ENCODE measurements at regions not wholly inside any gene's neighbourhood (a gene's known extent, or its start where the extent isn't known, plus 50 kb on each side); places are given as distances from the start of the nearest gene placed in this dataset.
"Not testable (repeated sequence)": the region's sequence is repeated elsewhere in the genome, so short reads cannot be mapped to it uniquely, and the experiment has no call there.

DNA sequence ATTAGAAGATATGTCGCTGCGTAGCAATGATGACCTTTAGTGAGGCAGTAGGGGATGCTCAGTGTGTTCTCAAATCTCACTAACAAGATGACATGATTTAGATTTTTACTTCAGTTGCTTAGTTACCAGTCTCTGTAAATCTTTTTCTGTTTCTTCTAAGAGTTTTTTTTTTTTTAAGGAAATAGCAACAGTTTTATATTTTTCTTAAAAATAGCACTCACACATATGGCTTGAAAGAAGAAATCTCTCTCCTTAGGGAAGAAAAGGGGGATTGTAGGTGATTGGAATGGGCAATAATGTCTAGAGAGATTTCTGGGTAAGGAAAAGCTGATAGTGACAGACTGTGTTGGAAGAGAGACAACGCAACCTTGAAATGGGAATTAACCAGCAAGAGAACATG lies 524.6 kb upstream of the ARPP21 start:
- no peak overlapping the region for H3K27ac ChIP-seq (ENCODE audit: insufficient read depth, low read depth, low read length, poor library complexity, severe bottlenecking)
- no peaks in the 10 kb centered on the region for H3K9me3 ChIP-seq (ENCODE audit: control insufficient read depth, low read length)
- no peaks in the 10 kb centered on the region for H3K4me1 ChIP-seq (ENCODE audit: control insufficient read depth, insufficient read depth, low read length)
- 97% methylated on average over 3 of the region's 3 CpGs for WGBS, 2 experiments
- H3K36me3 ChIP-seq (ENCODE audit: control insufficient read depth, insufficient read depth, low read length), result no peaks in the 10 kb centered on the region
- no peaks in the 10 kb centered on the region for H3K27me3 ChIP-seq (ENCODE audit: control insufficient read depth, insufficient read depth, low read length, poor library complexity, severe bottlenecking)
- H3K4me3 ChIP-seq (ENCODE audit: insufficient read depth, low read depth, low read length), result no peak overlapping the region

DNA sequence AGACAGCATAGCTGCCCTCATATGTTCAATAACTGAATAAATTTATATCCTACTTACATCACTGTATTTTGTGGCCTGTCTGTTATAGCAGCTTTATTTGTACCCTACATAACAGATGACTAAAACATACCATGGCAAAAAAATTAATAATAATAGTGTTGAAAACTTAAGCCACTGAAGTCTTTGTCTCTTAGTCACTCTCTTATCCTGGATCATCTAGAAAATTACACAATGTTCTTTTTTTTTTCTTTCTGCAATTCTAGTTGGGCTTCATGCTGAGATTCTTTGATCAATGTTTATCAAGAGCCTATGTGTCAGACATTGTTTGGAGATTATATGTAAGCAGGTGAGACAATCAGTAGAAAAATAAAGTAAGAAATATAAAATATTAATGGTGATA lies 519.3 kb upstream of the ARPP21 start:
- no peaks in the 10 kb centered on the region for H3K4me1 ChIP-seq (ENCODE audit: control insufficient read depth, insufficient read depth, low read length)
- H3K9me3 ChIP-seq (ENCODE audit: control insufficient read depth, low read length), result no peaks in the 10 kb centered on the region
- no peak overlapping the region for H3K4me3 ChIP-seq (ENCODE audit: insufficient read depth, low read depth, low read length)
- H3K27me3 ChIP-seq (ENCODE audit: control insufficient read depth, insufficient read depth, low read length, poor library complexity, severe bottlenecking), result no peaks in the 10 kb centered on the region
- H3K27ac ChIP-seq (ENCODE audit: insufficient read depth, low read depth, low read length, poor library complexity, severe bottlenecking), result no peak overlapping the region
- H3K36me3 ChIP-seq (ENCODE audit: control insufficient read depth, insufficient read depth, low read length), result no peaks in the 10 kb centered on the region

DNA sequence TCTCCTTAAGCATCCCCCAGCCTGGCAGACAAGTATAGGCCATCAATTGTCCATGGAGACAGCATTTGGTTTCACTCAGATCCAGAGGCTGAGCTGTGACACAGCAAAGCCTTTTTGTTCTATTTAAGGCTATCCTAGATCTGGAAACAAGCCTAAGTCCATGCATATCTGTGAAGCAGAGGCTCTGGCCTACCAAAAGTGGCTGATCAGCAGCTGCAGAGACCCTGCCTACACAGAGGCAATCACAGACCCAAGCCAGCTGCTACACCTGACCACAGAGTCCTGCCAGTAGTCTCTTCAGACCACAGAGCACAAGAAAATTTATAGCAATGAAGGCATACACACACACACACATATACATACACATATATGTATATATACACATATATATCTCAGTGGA lies 501.7 kb upstream of the ARPP21 start:
- Histone ChIP-seq H3K36me3 (ENCODE audit: control insufficient read depth, insufficient read depth, low read length) (no peaks in the 10 kb centered on the region), H3K4me1 (ENCODE audit: control insufficient read depth, insufficient read depth, low read length) (no peaks in the 10 kb centered on the region), H3K4me3 (ENCODE audit: insufficient read depth, low read depth, low read length) (no peak overlapping the region), H3K27me3 (ENCODE audit: control insufficient read depth, insufficient read depth, low read length, poor library complexity, severe bottlenecking) (no peaks in the 10 kb centered on the region), H3K27ac (ENCODE audit: insufficient read depth, low read depth, low read length, poor library complexity, severe bottlenecking) (no peak overlapping the region), H3K9me3 (ENCODE audit: control insufficient read depth, low read length) (no peaks in the 10 kb centered on the region)

GRCh38 chr3:35141406-35141805 lies 497.9 kb upstream of the ARPP21 start:
- no peaks in the 10 kb centered on the region for H3K27me3 ChIP-seq (ENCODE audit: control insufficient read depth, insufficient read depth, low read length, poor library complexity, severe bottlenecking)
- H3K27ac ChIP-seq (ENCODE audit: insufficient read depth, low read depth, low read length, poor library complexity, severe bottlenecking), result no peak overlapping the region
- no peaks in the 10 kb centered on the region for H3K36me3 ChIP-seq (ENCODE audit: control insufficient read depth, insufficient read depth, low read length)
- no peak overlapping the region for H3K4me3 ChIP-seq (ENCODE audit: insufficient read depth, low read depth, low read length)
- no peaks in the 10 kb centered on the region for H3K9me3 ChIP-seq (ENCODE audit: control insufficient read depth, low read length)
- no peaks in the 10 kb centered on the region for H3K4me1 ChIP-seq (ENCODE audit: control insufficient read depth, insufficient read depth, low read length)
- WGBS, 2 experiments, result 86 to 91% methylated on average over 4 of the region's 4 CpGs

- H3K27ac ChIP-seq (ENCODE audit: insufficient read depth, low read depth, low read length, poor library complexity, severe bottlenecking), result no peak overlapping the region
- H3K27me3 ChIP-seq (ENCODE audit: control insufficient read depth, insufficient read depth, low read length, poor library complexity, severe bottlenecking), result no peaks in the 10 kb centered on the region
- no peaks in the 10 kb centered on the region for H3K36me3 ChIP-seq (ENCODE audit: control insufficient read depth, insufficient read depth, low read length)
- no peak overlapping the region for H3K4me3 ChIP-seq (ENCODE audit: insufficient read depth, low read depth, low read length)
- H3K9me3 ChIP-seq (ENCODE audit: control insufficient read depth, low read length), result no peaks in the 10 kb centered on the region
- no peaks in the 10 kb centered on the region for H3K4me1 ChIP-seq (ENCODE audit: control insufficient read depth, insufficient read depth, low read length)
Measured at GRCh38 chr3:35144011-35144410, 495.3 kb upstream of the ARPP21 start.

GRCh38 chr3:35146256-35147035 lies 492.9 kb upstream of the ARPP21 start:
- H3K4me1 ChIP-seq (ENCODE audit: control insufficient read depth, insufficient read depth, low read length); H3K27ac ChIP-seq (ENCODE audit: insufficient read depth, low read depth, low read length, poor library complexity, severe bottlenecking); H3K4me3 ChIP-seq (ENCODE audit: insufficient read depth, low read depth, low read length); H3K27me3 ChIP-seq (ENCODE audit: control insufficient read depth, insufficient read depth, low read length, poor library complexity, severe bottlenecking); H3K36me3 ChIP-seq (ENCODE audit: control insufficient read depth, insufficient read depth, low read length); H3K9me3 ChIP-seq (ENCODE audit: control insufficient read depth, low read length): not testable (repeated sequence)
- WGBS, 2 experiments, result 88 to 90% methylated on average over 10 of the region's 10 CpGs

DNA sequence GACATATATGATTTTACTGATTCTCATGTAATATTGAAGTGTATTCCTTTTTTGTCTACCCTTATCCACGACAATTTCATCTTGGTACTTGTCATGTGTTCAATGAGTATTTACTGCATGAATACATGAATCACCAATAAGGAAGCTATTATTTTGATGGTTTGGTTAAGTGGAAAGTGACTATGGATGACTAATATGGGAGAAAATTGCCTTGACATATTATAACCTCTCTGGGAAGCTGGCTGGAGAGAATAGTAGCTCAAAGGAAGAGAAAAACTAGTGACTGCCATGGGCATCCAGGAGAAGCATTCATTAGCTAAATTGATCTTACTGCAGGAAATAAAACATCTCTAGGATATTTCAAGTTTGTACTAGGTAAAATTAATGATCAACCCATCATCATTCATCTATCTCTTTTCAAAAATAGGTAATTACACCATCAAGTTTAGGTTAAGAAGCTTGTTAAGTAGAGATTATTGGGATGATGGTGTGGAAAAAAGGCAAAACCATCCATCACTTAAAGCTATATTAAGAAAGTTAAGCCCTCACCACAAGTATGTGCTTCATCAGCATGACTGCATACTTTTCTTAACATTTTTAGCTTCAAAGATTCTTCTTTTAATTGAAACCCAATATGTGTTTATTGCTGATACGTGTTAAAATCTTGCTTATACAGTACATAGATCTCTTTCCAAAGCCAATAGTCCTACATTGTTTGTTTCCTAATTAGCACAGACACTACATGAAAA lies 455.2 kb upstream of the ARPP21 start:
- Histone ChIP-seq H3K4me1 (ENCODE audit: control insufficient read depth, insufficient read depth, low read length) (no peaks in the 10 kb centered on the region), H3K27ac (ENCODE audit: insufficient read depth, low read depth, low read length, poor library complexity, severe bottlenecking) (no peak overlapping the region), H3K36me3 (ENCODE audit: control insufficient read depth, insufficient read depth, low read length) (no peaks in the 10 kb centered on the region), H3K27me3 (ENCODE audit: control insufficient read depth, insufficient read depth, low read length, poor library complexity, severe bottlenecking) (no peaks in the 10 kb centered on the region), H3K4me3 (ENCODE audit: insufficient read depth, low read depth, low read length) (no peak overlapping the region), H3K9me3 (ENCODE audit: control insufficient read depth, low read length) (no peaks in the 10 kb centered on the region)
- WGBS, 2 experiments, result 80 to 100% methylated on average over 1 of the region's 2 CpGs

DNA sequence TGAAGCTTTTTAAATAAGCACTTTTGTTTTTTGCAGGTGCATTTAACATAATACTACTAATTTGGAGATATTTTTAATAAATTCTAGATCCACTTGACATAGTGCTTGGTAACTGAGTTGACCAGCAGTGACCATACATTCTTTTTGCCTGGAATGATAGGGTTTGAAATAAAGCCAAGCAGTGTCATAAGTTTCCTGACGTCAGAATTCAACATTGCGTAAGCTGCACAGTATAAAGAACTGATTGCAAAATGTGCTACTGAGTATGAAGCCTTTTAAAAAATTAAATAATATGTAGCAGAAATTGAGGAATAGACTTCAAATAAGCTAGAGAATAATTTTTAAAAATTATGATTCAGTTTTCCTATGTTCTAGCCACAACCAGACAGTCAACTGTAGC lies 454.6 kb upstream of the ARPP21 start:
- Histone ChIP-seq H3K27ac (ENCODE audit: insufficient read depth, low read depth, low read length, poor library complexity, severe bottlenecking) (no peak overlapping the region), H3K9me3 (ENCODE audit: control insufficient read depth, low read length) (no peaks in the 10 kb centered on the region), H3K4me1 (ENCODE audit: control insufficient read depth, insufficient read depth, low read length) (no peaks in the 10 kb centered on the region), H3K4me3 (ENCODE audit: insufficient read depth, low read depth, low read length) (no peak overlapping the region), H3K36me3 (ENCODE audit: control insufficient read depth, insufficient read depth, low read length) (no peaks in the 10 kb centered on the region), H3K27me3 (ENCODE audit: control insufficient read depth, insufficient read depth, low read length, poor library complexity, severe bottlenecking) (no peaks in the 10 kb centered on the region)
- WGBS, 2 experiments, result 97 to 100% methylated on average over 2 of the region's 2 CpGs

GRCh38 chr3:35187908-35188307 lies 451.4 kb upstream of the ARPP21 start:
- Histone ChIP-seq H3K27ac (ENCODE audit: insufficient read depth, low read depth, low read length, poor library complexity, severe bottlenecking) (no peak overlapping the region), H3K9me3 (ENCODE audit: control insufficient read depth, low read length) (no peaks in the 10 kb centered on the region), H3K36me3 (ENCODE audit: control insufficient read depth, insufficient read depth, low read length) (no peaks in the 10 kb centered on the region), H3K4me3 (ENCODE audit: insufficient read depth, low read depth, low read length) (no peak overlapping the region), H3K4me1 (ENCODE audit: control insufficient read depth, insufficient read depth, low read length) (no peaks in the 10 kb centered on the region), H3K27me3 (ENCODE audit: control insufficient read depth, insufficient read depth, low read length, poor library complexity, severe bottlenecking) (no peaks in the 10 kb centered on the region)
- WGBS, 2 experiments, result 100% methylated on average over 1 of the region's 1 CpG

DNA sequence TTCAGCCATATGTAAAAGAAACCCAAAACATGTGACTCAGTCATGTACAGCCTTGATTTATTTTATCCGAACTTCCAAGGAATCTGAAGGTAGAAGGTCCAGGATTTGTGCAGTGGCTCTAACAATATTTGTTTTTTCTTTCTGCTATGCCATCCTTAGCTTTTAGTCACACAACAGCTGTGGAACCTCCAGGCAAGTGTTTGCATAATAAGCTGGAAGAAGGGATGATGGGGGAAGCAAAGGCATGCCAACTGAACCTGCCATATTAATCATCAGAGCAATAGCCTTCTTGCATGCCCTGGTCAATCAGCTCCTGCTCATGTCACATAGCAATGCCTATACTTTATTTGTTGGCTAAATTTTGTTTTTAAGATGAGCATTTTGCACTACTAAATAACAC lies 444.7 kb upstream of the ARPP21 start:
- WGBS, 2 experiments, result 83 to 100% methylated on average over 1 of the region's 1 CpG

More for the DNA sequence above, 444.7 kb upstream of the ARPP21 start:
- H3K9me3 ChIP-seq (ENCODE audit: control insufficient read depth, low read length), result no peaks in the 10 kb centered on the region
- H3K27ac ChIP-seq (ENCODE audit: insufficient read depth, low read depth, low read length, poor library complexity, severe bottlenecking), result no peak overlapping the region
- no peaks in the 10 kb centered on the region for H3K36me3 ChIP-seq (ENCODE audit: control insufficient read depth, insufficient read depth, low read length)
- no peaks in the 10 kb centered on the region for H3K4me1 ChIP-seq (ENCODE audit: control insufficient read depth, insufficient read depth, low read length)
- no peaks in the 10 kb centered on the region for H3K27me3 ChIP-seq (ENCODE audit: control insufficient read depth, insufficient read depth, low read length, poor library complexity, severe bottlenecking)
- H3K4me3 ChIP-seq (ENCODE audit: insufficient read depth, low read depth, low read length), result no peak overlapping the region

All from ectodermal cell (in vitro differentiated cells).